Panc1 (cell line): ENCODE measurements at regions not wholly inside any gene's neighbourhood (a gene's known extent, or its start where the extent isn't known, plus 50 kb on each side); places are given as distances from the start of the nearest gene placed in this dataset.

ENCODE experiments used
- ATAC-seq: fragments of 200-7000 bp; cut with Tn5 transposase; 2 replicates; pipeline ENCODE4 v1.9.1; 2020; ENCODE audit warnings: mild to moderate bottlenecking, moderate library complexity
- BruUV-seq: library from RNA; stranded (reverse); fragments of 400-500 nt; replicated peaks from 2 replicates; lab custom pipeline; 2021; lab: Mats Ljungman, UMichigan
- CTCF ChIA-PET: fragments of 300-600 bp; sonication (Branson Sonifier 250); formaldehyde crosslinking; loops from one replicate; lab custom pipeline; 2022; ENCODE audit warnings: antibody characterized with exemption; lab: Charles Lee
- POLR2A ChIA-PET: fragments of 300-600 bp; sonication (Branson Sonifier 250); formaldehyde crosslinking; loops from one replicate; lab custom pipeline; 2022; ENCODE audit warnings: antibody characterized with exemption; lab: Charles Lee
- DNase-seq: peaks from one replicate; pipeline ENCODE4 v3.0.0-alpha.2; 2010; ENCODE audit warnings: low read depth, low spot score
- H3K27ac ChIP-seq: 2 replicates; pipeline ENCODE4 v1.5.1; 2011; ENCODE audit warnings: mild to moderate bottlenecking, low read length, inconsistent platforms
- H3K27me3 ChIP-seq: fragments of 200-500 bp; sonication (Bioruptor generic); 2 replicates; pipeline ENCODE4 v1.6.0; 2014; ENCODE audit warnings: low read length, inconsistent platforms; ENCODE audit not compliant: control insufficient read depth, insufficient read depth
- H3K36me3 ChIP-seq: fragments of 200-500 bp; sonication (Bioruptor generic); 2 replicates; pipeline ENCODE4 v1.5.1; 2014; ENCODE audit warnings: inconsistent platforms, mild to moderate bottlenecking, low read length, moderate library complexity; ENCODE audit not compliant: control insufficient read depth, insufficient read depth
- H3K4me1 ChIP-seq: 2 replicates; pipeline ENCODE4 v1.5.1; 2011; ENCODE audit warnings: inconsistent platforms, mild to moderate bottlenecking, low read length, moderate library complexity; ENCODE audit not compliant: control insufficient read depth, insufficient read depth
- H3K4me3 ChIP-seq, 2 experiments: 2 replicates each; pipeline ENCODE4 v1.5.1; 2011 to 2012; ENCODE audit warnings: low read depth in 2 of 2, low read length in 2 of 2, mild to moderate bottlenecking in 2 of 2, inconsistent platforms in 1 of 2, moderate library complexity in 1 of 2
- H3K9me3 ChIP-seq: fragments of 200-500 bp; sonication (Bioruptor generic); 2 replicates; pipeline ENCODE4 v1.5.1; 2014; ENCODE audit warnings: low read depth, mild to moderate bottlenecking, inconsistent platforms, low read length, moderate library complexity; ENCODE audit not compliant: control insufficient read depth, insufficient read depth
- POLR2AphosphoS5 ChIP-seq: IDR thresholded peaks from 2 replicates; pipeline ENCODE4 v1.6.1; 2012; ENCODE audit warnings: mild to moderate bottlenecking, low read depth, low read length, moderate library complexity
- SIN3A ChIP-seq: IDR thresholded peaks from 2 replicates; pipeline ENCODE4 v1.6.1; 2012; ENCODE audit warnings: low read depth, mild to moderate bottlenecking, low read length, moderate library complexity, borderline replicate concordance; ENCODE audit not compliant: insufficient read depth
- TCF7L2 ChIP-seq: IDR thresholded peaks from 2 replicates; pipeline ENCODE4 v1.6.1; 2011; ENCODE audit warnings: mild to moderate bottlenecking, low read depth, low read length, inconsistent platforms
- in situ Hi-C: cut with HindIII; loops from 2 replicates; pipeline ENCODE4 v1.10.0; 2016; ENCODE audit warnings: low sequenced_read_pairs, low pct_unique_long_range_greater_than_20kb
- intact Hi-C: fragments of 100-400 bp; cut with micrococcal nuclease; formaldehyde crosslinking; loops from one replicate; pipeline ENCODE4 v1.10.0; 2022; ENCODE audit not compliant: unreplicated experiment
- TF ChIP-seq, protein P1 (sequence below), 2 experiments: IDR thresholded peaks; 2 replicates each; pipeline ENCODE4 v1.6.1; 2011 to 2012; ENCODE audit warnings: low read depth in 2 of 2, control low read depth in 1 of 2, low read length in 1 of 2, mild to moderate bottlenecking in 1 of 2, moderate library complexity in 1 of 2; ENCODE audit not compliant: insufficient read depth in 1 of 2
- TF ChIP-seq, protein P2 (sequence below): fragments of 450-650 bp; IDR thresholded peaks from 2 replicates; pipeline ENCODE4 v1.5.1; 2017; ENCODE audit warnings: mild to moderate bottlenecking

DNA sequence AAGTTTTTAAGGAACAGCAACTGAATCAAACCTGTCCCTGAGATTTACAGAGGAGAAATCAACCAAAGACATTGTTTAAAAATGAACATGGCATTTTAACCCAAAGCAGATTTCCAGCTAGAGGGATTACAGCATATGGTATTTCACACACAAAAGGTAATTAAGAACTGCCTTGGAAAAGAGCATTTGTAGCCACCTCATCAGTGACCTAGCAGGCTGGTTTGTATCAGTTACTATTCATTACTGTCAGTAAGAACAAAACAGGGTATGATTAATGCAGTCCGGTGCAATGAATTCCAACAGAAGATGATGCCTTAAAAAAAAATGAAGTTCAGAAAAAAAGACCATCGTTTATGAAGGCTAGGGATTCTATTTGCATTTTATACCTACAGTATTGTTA, 219.9 kb downstream of the CHD9NB start:
- POLR2A ChIA-PET: no interaction called here
- in situ Hi-C loops: no loop called here
- CTCF ChIA-PET: no interaction called here
- H3K4me1 ChIP-seq: no peaks in the 10 kb centered on the region
- H3K27ac ChIP-seq: no peak overlapping the region
- ATAC-seq (no peak), DNase-seq (no peak)
- no peak overlapping the region for H3K4me3 ChIP-seq
- H3K36me3 ChIP-seq: no peaks in the 10 kb centered on the region
- TF ChIP-seq POLR2AphosphoS5 (no peak), SIN3A (no peak), TCF7L2 (no peak)
- TF ChIP-seq, protein P1, sequence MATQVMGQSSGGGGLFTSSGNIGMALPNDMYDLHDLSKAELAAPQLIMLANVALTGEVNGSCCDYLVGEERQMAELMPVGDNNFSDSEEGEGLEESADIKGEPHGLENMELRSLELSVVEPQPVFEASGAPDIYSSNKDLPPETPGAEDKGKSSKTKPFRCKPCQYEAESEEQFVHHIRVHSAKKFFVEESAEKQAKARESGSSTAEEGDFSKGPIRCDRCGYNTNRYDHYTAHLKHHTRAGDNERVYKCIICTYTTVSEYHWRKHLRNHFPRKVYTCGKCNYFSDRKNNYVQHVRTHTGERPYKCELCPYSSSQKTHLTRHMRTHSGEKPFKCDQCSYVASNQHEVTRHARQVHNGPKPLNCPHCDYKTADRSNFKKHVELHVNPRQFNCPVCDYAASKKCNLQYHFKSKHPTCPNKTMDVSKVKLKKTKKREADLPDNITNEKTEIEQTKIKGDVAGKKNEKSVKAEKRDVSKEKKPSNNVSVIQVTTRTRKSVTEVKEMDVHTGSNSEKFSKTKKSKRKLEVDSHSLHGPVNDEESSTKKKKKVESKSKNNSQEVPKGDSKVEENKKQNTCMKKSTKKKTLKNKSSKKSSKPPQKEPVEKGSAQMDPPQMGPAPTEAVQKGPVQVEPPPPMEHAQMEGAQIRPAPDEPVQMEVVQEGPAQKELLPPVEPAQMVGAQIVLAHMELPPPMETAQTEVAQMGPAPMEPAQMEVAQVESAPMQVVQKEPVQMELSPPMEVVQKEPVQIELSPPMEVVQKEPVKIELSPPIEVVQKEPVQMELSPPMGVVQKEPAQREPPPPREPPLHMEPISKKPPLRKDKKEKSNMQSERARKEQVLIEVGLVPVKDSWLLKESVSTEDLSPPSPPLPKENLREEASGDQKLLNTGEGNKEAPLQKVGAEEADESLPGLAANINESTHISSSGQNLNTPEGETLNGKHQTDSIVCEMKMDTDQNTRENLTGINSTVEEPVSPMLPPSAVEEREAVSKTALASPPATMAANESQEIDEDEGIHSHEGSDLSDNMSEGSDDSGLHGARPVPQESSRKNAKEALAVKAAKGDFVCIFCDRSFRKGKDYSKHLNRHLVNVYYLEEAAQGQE (IDR thresholded peaks at IDR 0.05; ENCODE audit: insufficient read depth in 1 of 2, low read depth in 2 of 2, low read length in 1 of 2): no peak
- TF ChIP-seq, protein P2, sequence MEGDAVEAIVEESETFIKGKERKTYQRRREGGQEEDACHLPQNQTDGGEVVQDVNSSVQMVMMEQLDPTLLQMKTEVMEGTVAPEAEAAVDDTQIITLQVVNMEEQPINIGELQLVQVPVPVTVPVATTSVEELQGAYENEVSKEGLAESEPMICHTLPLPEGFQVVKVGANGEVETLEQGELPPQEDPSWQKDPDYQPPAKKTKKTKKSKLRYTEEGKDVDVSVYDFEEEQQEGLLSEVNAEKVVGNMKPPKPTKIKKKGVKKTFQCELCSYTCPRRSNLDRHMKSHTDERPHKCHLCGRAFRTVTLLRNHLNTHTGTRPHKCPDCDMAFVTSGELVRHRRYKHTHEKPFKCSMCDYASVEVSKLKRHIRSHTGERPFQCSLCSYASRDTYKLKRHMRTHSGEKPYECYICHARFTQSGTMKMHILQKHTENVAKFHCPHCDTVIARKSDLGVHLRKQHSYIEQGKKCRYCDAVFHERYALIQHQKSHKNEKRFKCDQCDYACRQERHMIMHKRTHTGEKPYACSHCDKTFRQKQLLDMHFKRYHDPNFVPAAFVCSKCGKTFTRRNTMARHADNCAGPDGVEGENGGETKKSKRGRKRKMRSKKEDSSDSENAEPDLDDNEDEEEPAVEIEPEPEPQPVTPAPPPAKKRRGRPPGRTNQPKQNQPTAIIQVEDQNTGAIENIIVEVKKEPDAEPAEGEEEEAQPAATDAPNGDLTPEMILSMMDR: no peak
- intact Hi-C loops: no loop called here
- H3K9me3 ChIP-seq: no peaks in the 10 kb centered on the region
- H3K27me3 ChIP-seq: no peaks in the 10 kb centered on the region
- BruUV-seq: no TSS peak

DNA sequence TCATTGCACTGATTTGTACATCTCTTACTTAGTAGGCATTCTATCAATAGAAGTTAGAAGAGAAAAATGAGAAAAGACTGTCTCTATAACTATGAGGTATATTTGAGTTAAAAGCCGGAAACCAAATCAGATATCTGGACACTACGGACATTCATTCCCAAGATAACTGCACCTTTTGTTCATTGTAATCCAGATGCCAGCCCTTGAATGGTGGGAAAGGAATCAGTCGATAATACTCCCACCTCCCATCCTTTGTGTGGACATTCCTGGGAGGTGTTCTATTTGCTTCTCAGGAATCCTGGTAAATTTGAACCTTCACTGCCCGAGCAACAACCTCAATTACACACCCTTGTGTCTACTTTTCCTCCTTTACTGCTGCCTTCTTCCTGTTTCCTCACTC, 225.2 kb downstream of the CHD9NB start:
- TF ChIP-seq POLR2AphosphoS5: no peak
- TF ChIP-seq, protein P2: no peak
- no peak for TF ChIP-seq TCF7L2
- TF ChIP-seq, protein P1 (IDR thresholded peaks at IDR 0.05; ENCODE audit: insufficient read depth in 1 of 2, low read depth in 2 of 2, low read length in 1 of 2): no peak
- no peak for TF ChIP-seq SIN3A
- Histone ChIP-seq H3K27ac (no peak overlapping the region), H3K27me3 (no peaks in the 10 kb centered on the region), H3K36me3 (no peaks in the 10 kb centered on the region), H3K9me3 (no peaks in the 10 kb centered on the region), H3K4me3 (no peak overlapping the region), H3K4me1 (no peaks in the 10 kb centered on the region)
- DNase-seq: no peak
- in situ Hi-C loops (no loop called here), intact Hi-C loops (no loop called here)
- ATAC-seq: no peak
- no TSS peak for BruUV-seq
- POLR2A ChIA-PET: interaction anchor here (0.6 kb wide), 1 partner anchor 184 kb away, joined by 4 read pairs; no protein-coding TSS in a partner anchor
- CTCF ChIA-PET: no interaction called here
